Kidney (tissue), 13 donors: ENCODE measurements at regions not wholly inside any gene's neighbourhood (a gene's known extent, or its start where the extent isn't known, plus 50 kb on each side); places are given as distances from the start of the nearest gene placed in this dataset.
A peak's percentile ranks its signal among the peaks of the same experiment; 100 is the strongest.

Experiments
- DNase-seq, 5 donors: peaks; one replicate each; pipeline ENCODE4 v3.0.0-alpha.2; 2013 to 2020
- FAIRE-seq: peaks from 2 replicates; lab custom pipeline; 2012; peaks lifted over from hg19 to GRCh38; lab: Jason Lieb, UNC
- H3K27ac ChIP-seq, 2 donors: one replicate each; pipeline ENCODE4 v1.7.0; 2013; ENCODE audit warnings: low read depth in 2 of 2, low read length in 2 of 2, inconsistent platforms in 1 of 2
- H3K27me3 ChIP-seq: one replicate; pipeline ENCODE4 v1.7.1; 2013; ENCODE audit warnings: low read length, inconsistent platforms; ENCODE audit not compliant: control insufficient read depth, insufficient read depth
- H3K36me3 ChIP-seq, 3 donors: one replicate each; pipeline versions ENCODE4 v1.7.0 to v1.7.1; 2013; ENCODE audit warnings: low read length in 3 of 3, control low read depth in 1 of 3, inconsistent platforms in 1 of 3; ENCODE audit not compliant: insufficient read depth in 3 of 3, control insufficient read depth in 2 of 3
- H3K4me1 ChIP-seq, 3 donors: one replicate each; pipeline versions ENCODE4 v1.7.0 to v1.7.1; 2013; ENCODE audit warnings: low read length in 3 of 3, inconsistent platforms in 1 of 3, low read depth in 1 of 3; ENCODE audit not compliant: control insufficient read depth in 2 of 3, insufficient read depth in 2 of 3
- H3K4me3 ChIP-seq, 3 donors: one replicate each; pipeline versions ENCODE4 v1.7.0 to v1.8.1; 2013; ENCODE audit warnings: low read length in 3 of 3, control low read depth in 1 of 3, inconsistent platforms in 1 of 3
- H3K9ac ChIP-seq, 3 donors: one replicate each; pipeline versions ENCODE4 v1.7.0 to v1.7.1; 2013; ENCODE audit warnings: low read length in 3 of 3, control low read depth in 1 of 3, inconsistent platforms in 1 of 3
- H3K9me3 ChIP-seq, 3 donors: one replicate each; pipeline versions ENCODE4 v1.7.0 to v1.7.1; 2013; ENCODE audit warnings: low read length in 3 of 3, control low read depth in 1 of 3, inconsistent platforms in 1 of 3; ENCODE audit not compliant: control insufficient read depth in 2 of 3, insufficient read depth in 1 of 3
- intact Hi-C: fragments of 100-400 bp; cut with DNase I; formaldehyde crosslinking; loops from one replicate; pipeline ENCODE4 v1.11.1; 2022
- TF ChIP-seq, protein P1 (sequence below): IDR thresholded peaks from 3 replicates; pipeline ENCODE4 v1.5.1; 2012; ENCODE audit warnings: mild to moderate bottlenecking, moderate library complexity, borderline replicate concordance; ENCODE audit not compliant: insufficient read depth; ENCODE audit errors: extremely low read depth
- donor health status: control.
- donor health status: control.
- donor health status: control.
- donor health status: control.
- donor health status: control.
- donor health status: DM: yes; HTN: yes; CAD: no.
- donor health status: Normal renal cell carcinoma (clear cell type).

GRCh38 chr15:72958634-72959033 is 93.6 kb upstream of the NEO1 start:
- Histone ChIP-seq H3K9ac (no peak overlapping the region), H3K27ac (no peak overlapping the region), H3K36me3 (no peaks in the 10 kb centered on the region), H3K4me3 (no peak overlapping the region), H3K9me3 (no peaks in the 10 kb centered on the region), H3K4me1 (no peaks in the 10 kb centered on the region), H3K27me3 (no peaks in the 10 kb centered on the region)
- TF ChIP-seq, protein P1, sequence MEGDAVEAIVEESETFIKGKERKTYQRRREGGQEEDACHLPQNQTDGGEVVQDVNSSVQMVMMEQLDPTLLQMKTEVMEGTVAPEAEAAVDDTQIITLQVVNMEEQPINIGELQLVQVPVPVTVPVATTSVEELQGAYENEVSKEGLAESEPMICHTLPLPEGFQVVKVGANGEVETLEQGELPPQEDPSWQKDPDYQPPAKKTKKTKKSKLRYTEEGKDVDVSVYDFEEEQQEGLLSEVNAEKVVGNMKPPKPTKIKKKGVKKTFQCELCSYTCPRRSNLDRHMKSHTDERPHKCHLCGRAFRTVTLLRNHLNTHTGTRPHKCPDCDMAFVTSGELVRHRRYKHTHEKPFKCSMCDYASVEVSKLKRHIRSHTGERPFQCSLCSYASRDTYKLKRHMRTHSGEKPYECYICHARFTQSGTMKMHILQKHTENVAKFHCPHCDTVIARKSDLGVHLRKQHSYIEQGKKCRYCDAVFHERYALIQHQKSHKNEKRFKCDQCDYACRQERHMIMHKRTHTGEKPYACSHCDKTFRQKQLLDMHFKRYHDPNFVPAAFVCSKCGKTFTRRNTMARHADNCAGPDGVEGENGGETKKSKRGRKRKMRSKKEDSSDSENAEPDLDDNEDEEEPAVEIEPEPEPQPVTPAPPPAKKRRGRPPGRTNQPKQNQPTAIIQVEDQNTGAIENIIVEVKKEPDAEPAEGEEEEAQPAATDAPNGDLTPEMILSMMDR = no peak
- intact Hi-C loops = no loop called here
- FAIRE-seq (no peak), DNase-seq (peak in 1 of 5 donors; percentile 44)

- H3K36me3 ChIP-seq = no peaks in the 10 kb centered on the region
- H3K4me3 ChIP-seq = no peak overlapping the region
- TF ChIP-seq, protein P1 = no peak
- intact Hi-C loops = no loop called here
- no peak overlapping the region for H3K9ac ChIP-seq
- no peaks in the 10 kb centered on the region for H3K9me3 ChIP-seq
- DNase-seq = no peak
- no peak overlapping the region for H3K27ac ChIP-seq
- H3K27me3 ChIP-seq = no peaks in the 10 kb centered on the region
- no peaks in the 10 kb centered on the region for H3K4me1 ChIP-seq
- FAIRE-seq = no peak
Observed at GRCh38 chr15:72953306-72953705, 99.0 kb upstream of the NEO1 start.

GRCh38 chr15:72952151-72952550 is 100.1 kb upstream of the NEO1 start:
- H3K36me3 ChIP-seq = no peaks in the 10 kb centered on the region
- H3K27ac ChIP-seq = no peak overlapping the region
- no peaks in the 10 kb centered on the region for H3K9me3 ChIP-seq
- H3K27me3 ChIP-seq = no peaks in the 10 kb centered on the region
- H3K4me1 ChIP-seq = no peaks in the 10 kb centered on the region
- TF ChIP-seq, protein P1 = no peak
- H3K4me3 ChIP-seq = no peak overlapping the region
- no peak for DNase-seq
- intact Hi-C loops = no loop called here
- no peak for FAIRE-seq
- no peak overlapping the region for H3K9ac ChIP-seq

GRCh38 chr15:72948662-72949061 is 103.6 kb upstream of the NEO1 start:
- H3K9ac ChIP-seq = no peak overlapping the region
- no peak for FAIRE-seq
- TF ChIP-seq, protein P1 = no peak
- H3K4me1 ChIP-seq = no peaks in the 10 kb centered on the region
- H3K9me3 ChIP-seq = no peaks in the 10 kb centered on the region
- H3K4me3 ChIP-seq = no peak overlapping the region
- DNase-seq = no peak
- no peaks in the 10 kb centered on the region for H3K36me3 ChIP-seq
- no peak overlapping the region for H3K27ac ChIP-seq
- intact Hi-C loops = no loop called here
- H3K27me3 ChIP-seq = no peaks in the 10 kb centered on the region
